HCT116 (cell line): ENCODE measurements at regions not wholly inside any gene's neighbourhood (a gene's known extent, or its start where the extent isn't known, plus 50 kb on each side); places are given as distances from the start of the nearest gene placed in this dataset.

Experiments
- RAD21 ChIP-seq: IDR thresholded peaks from 2 replicates; pipeline ENCODE4 v1.6.1; 2012; ENCODE audit warnings: low read depth, mild to moderate bottlenecking
- TF ChIP-seq, protein P1 (sequence below), 3 experiments: fragments of 200-600 bp in 1 of 3; sonication (generic) in 1 of 3; IDR thresholded peaks in 2 of 3; conservative IDR thresholded peaks in 1 of 3; 2 replicates each; pipeline ENCODE4 v1.5.1; 2012 to 2017; ENCODE audit warnings: low read depth in 2 of 3, low read length in 2 of 3, antibody characterized with exemption in 1 of 3, borderline replicate concordance in 1 of 3, control low read depth in 1 of 3, mild to moderate bottlenecking in 1 of 3, mixed read lengths in 1 of 3, mixed run types in 1 of 3, moderate library complexity in 1 of 3; ENCODE audit not compliant: insufficient read depth in 1 of 3
- TF ChIP-seq, protein P2 (sequence below): IDR thresholded peaks from 2 replicates; pipeline ENCODE4 v1.6.1; 2012

GRCh38 chr6:105972440-105972839, 113.7 kb upstream of the PRDM1 start:
- TF ChIP-seq, protein P1, sequence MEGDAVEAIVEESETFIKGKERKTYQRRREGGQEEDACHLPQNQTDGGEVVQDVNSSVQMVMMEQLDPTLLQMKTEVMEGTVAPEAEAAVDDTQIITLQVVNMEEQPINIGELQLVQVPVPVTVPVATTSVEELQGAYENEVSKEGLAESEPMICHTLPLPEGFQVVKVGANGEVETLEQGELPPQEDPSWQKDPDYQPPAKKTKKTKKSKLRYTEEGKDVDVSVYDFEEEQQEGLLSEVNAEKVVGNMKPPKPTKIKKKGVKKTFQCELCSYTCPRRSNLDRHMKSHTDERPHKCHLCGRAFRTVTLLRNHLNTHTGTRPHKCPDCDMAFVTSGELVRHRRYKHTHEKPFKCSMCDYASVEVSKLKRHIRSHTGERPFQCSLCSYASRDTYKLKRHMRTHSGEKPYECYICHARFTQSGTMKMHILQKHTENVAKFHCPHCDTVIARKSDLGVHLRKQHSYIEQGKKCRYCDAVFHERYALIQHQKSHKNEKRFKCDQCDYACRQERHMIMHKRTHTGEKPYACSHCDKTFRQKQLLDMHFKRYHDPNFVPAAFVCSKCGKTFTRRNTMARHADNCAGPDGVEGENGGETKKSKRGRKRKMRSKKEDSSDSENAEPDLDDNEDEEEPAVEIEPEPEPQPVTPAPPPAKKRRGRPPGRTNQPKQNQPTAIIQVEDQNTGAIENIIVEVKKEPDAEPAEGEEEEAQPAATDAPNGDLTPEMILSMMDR (IDR thresholded peaks at IDR 0.05 in 2 of 3, conservative IDR thresholded peaks at IDR 0.05 in 1 of 3; ENCODE audit: borderline replicate concordance in 1 of 3, insufficient read depth in 1 of 3, low read depth in 2 of 3, low read length in 2 of 3): no peak
- TF ChIP-seq, protein P2, sequence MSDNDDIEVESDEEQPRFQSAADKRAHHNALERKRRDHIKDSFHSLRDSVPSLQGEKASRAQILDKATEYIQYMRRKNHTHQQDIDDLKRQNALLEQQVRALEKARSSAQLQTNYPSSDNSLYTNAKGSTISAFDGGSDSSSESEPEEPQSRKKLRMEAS: no peak
- TF ChIP-seq RAD21: no peak
